Stimulated activated CD4-positive, alpha-beta T cell treated with anti-CD3 and anti-CD28 coated beads, Interleukin-4, amount 100 ng/mL, for 4 hours (primary cell): ENCODE measurements at regions not wholly inside any gene's neighbourhood (a gene's known extent, or its start where the extent isn't known, plus 50 kb on each side); places are given as distances from the start of the nearest gene placed in this dataset.
"Not testable (repeated sequence)": the region's sequence is repeated elsewhere in the genome, so short reads cannot be mapped to it uniquely, and the experiment has no call there.

Experiments used
- DNase-seq, 2 experiments: peaks; one replicate each; pipeline ENCODE4 v3.0.0-alpha.2; 2020

DNA sequence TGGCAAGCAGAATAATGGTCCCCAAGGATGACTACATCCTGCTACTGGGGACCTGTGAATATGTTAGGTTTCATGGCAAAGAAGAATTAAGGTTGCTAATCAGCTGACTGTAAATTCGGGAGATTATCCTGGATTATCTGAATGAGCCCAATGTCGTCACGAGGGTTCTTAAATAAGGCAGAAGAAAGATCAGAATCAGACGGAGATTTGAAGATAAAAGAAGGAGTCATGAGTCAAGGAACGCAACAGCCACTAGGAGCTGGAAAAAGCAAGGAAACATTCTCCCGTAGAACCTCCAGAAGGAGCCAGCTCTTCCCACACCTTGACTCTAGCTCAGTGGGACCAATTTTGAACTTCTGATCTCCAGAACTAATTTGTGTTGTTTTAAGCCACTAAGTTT, 82.9 kb upstream of the APBB1IP start:
- DNase-seq, result no peak

DNA sequence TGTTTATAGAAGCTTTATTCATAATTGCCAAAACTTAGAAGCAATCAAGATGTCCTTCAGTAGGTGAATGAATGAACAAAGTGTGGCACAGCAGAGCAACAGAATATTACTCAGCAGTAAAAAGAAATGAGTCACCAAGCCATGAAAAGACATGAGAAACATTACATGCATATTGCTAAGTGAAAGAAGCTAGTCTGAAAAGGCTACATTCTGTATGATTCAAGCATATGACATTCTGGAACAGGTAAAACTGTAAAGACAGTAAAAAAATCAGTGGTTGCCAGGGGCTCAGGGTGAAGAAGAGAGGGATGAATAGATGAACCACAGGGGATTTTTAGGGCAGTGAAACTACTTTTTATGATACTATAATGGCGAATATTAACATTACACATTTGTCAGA, 80.9 kb upstream of the APBB1IP start:
- no peak for DNase-seq

DNA sequence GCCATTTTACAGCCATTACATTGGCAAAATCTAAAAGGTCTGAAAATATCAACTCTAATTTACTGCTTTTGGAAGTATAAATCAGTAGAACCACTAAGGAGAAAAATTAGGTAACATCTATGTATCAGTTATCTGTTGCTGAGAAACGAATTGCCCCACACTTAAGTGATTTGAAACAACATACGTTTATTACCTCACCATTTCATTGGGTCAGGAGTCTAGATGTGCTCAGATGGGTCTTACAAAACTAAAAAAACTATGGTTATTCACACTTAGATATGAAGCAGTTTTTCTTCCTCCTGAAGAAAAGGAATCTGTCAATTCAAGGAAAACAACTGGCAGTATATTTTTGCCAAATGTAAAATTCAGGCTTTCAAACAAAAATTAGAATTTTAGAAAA, 80.1 kb upstream of the APBB1IP start:
- no peak for DNase-seq

DNA sequence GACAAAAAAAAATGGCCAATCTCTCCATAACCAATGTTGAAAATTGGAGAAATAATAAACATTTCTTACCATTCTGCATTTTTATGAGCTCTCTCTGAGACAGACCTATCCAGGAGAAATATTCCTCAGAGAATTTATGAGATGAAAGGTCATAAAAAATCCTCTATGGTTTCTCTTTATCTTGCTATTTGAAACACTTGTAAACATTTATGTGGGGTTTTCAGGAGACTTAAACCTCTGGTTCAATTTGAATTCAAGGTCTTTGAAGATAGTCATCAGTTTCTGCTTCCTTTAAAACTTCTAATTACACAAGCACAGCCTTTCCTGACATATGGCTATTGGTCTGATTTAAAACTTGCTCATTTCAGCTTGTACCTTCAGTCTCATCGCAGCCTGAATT, 78.5 kb upstream of the APBB1IP start:
- DNase-seq, result no peak

GRCh38 chr10:26361351-26361750, 76.8 kb upstream of the APBB1IP start:
- no peak for DNase-seq

DNA sequence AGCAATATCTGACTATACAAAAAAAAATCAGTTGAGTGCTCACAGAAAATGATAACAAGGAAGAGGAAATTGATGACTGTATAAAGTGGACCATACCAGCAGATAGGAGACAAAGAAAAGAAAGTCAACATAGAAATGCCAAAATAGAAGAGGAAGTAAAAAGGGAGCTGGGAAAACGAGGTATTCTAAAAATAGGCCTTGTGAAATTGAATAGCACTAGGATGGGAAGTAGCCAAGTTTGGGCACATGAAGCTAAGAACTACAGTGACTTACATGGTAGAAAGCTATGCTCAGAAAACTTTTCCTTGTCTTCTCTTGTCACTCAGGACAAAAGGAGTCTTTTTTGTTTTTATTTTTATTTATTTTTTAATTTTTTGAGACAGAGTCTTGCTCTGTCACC, 76.2 kb upstream of the APBB1IP start:
- no peak for DNase-seq

DNA sequence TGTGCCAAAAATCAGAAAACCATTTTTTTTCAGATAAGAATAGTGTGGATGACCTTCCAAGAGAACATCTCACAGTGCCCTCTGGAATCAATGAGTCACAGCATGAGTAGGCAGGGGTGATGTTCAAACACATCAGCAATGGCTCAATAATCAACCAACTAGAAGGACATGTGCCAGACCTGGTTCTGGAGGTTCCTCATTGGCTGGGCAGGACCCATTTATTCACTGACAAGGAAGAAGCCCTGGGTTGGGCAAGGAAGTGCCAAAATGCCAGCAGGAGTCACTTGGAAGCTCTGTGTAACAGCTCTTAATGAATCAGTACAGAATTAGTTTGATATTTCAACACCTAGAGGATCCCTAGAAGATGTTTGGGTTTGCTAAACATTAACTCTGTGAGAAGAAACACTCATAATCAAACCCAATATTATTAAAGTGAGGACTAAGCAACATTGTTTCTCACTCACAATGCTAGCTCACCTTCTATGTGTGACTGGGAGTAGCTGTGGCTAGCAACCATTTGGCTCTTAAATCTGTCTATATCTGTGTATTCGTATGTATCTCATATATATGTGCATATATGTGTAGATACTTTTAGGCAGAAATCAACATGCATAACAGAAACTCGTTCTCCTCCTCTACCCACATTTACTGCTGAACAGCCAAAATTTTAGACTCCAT, 72.3 kb upstream of the APBB1IP start:
- peak in 1 of 2 experiments; percentile 1 for DNase-seq

DNA sequence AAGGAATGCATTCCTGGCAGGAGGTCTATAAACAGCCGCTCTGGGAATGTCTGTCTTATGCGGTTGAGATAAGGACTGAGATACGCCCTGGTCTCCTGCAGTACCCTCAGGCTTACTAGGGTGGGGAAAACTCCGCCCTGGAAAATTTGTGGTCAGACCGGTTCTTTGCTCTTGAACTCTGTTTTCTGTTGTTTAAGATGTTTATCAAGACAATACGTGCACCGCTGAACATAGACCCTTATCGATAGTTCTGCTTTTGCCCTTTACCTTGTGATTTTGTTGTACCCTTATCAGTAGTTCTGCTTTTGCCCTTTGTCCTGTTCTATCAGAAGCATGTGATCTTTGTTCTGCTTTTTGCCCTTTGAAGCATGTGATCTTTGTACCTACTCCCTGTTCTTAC, 71.1 kb upstream of the APBB1IP start:
- not testable (repeated sequence) for DNase-seq

DNA sequence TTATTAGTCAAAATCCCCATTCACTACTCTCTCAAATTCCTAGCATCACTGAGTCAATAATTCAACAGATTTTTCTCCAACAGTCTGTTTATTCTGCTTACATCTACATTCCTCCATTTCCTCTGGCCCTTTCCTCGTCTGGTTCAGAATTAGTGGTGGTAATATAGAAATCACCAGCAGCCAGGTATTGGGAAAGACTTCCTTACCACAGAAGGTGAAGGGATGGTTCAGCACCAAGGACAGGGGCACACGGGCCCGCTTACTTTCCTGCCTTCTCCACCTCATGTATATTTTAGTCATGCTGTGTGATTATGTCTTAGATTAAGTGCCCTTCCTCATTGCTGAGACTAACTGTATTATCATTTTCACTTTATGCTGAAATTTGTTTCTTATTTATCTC, 70.4 kb upstream of the APBB1IP start:
- DNase-seq, result peak in 1 of 2 experiments; percentile 24

DNA sequence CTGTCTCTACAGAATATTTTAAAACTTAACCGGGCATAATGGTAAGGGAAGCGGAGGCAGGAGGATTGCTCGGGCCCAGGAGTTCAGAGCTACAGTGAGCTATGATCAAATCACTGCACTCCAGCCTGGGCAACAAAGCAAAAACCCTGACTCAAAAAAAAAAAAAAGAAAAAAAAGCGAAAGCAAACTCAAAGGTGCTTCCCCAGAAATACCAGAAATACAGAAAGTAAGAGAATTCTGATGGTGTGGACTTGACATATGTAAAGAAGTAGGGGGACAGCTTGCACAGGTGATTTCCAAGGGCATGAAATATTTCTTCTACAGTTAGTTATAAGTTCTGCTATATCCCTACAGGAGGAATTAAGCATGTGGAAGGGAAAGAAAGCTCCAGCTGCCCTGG, 69.7 kb upstream of the APBB1IP start:
- DNase-seq, result no peak

DNA sequence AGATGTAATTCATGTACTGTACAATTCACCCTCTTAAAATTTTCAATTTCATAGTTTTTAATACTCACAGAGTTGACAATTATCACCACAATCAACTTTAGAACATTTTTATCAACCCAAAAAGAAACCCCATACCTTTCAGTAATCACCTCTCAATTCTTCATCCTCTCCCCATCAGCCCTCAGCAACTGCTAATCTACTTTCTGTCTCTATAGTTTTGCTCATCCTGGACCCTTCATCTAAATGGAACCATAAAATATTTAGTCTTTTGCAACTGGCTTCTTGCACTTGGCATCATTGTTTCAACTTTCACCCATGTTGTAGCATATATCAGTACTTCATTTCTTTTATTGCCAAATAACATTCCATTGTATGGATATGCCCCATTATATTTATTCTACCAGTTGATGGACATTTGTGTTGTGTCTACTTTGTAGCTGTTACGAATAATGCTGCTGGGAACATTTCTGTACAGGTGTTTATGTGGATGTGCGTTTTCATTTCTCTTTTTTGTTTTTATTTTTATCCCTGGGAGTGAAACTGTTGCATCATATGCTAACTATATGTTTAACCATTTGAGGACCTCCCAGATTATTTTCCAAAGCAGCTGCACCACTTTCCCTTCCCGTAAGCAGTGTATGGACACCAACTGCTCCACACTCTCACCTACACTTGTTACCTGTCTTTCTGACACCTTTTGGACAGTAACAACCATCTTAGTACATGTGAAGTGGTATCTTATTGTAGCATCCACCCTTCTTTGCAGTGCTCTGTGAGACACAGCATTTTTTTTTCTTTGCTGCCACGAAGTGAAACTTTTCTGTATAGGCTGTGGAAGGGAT, 65.4 kb upstream of the APBB1IP start:
- DNase-seq, result no peak

- DNase-seq, result no peak
These were observed 63.7 kb upstream of the APBB1IP start for GRCh38 chr10:26374426-26374825.

DNA sequence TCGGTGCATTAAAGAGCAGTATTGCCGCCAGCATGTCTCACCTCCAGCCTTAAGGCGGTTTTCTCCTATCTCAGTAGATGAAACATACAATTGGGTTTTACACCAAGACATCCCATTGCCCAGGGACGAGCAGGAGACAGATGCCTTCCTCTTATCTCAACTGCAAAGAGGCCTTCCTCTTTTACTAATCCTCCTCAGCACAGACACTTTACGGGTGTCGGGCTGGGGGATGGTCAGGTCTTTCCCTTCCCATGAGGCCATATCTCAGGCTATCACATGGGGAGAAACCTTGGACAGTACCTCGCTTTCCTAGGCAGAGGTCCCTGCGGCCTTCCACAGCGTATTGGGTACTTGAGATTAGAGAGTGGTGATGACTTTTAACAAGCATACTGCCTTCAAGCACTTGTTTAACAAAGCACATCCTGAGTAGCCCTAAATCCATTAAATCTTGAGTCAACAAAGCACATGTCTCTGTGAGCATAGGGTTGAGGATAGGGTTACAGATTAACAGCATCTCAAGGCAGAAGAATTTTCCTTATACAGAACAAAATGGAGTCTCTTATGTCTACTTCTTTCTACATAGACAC, 60.8 kb upstream of the APBB1IP start:
- DNase-seq, result not testable (repeated sequence)

DNA sequence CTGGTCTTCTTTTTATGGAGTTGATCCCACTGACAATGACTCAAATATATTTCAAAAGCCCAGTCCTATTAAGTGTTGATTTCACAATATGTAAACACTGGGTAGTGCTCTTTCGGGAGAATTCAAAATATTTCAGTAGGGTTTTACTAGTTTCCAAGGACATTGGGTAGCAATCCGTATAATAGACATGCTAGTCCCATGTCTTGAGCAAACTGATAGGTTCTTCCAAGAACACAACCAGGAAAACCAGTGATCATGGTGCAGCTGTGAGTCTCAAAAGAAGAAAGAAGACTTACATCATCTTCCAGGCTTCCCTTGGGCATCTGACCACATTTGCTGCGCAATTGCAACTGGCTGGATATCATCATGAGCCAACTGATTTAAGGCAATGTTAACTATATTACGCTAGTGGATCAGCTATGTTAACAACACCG, 59.3 kb upstream of the APBB1IP start:
- no peak for DNase-seq

GRCh38 chr10:26380815-26381214, 57.3 kb upstream of the APBB1IP start:
- DNase-seq, result no peak

DNA sequence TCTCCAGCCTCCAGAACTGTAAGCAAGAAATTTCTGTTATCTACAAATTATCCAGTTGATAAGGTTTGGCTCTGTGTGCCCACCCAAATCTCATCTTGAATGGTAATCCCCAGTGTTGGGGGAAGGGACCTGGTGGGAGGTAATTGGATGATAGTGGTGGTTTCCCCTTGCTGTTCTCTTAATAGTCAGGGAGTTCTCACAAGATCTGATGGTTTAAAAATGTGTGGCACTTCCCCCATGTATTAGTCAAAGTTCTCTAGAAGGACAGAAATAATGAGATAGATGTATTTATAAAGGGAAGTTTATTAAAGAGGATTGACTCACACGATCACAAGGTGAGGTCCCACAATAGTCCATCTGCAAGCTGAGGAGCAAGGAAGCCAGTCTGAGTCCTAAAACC, 56.2 kb upstream of the APBB1IP start:
- DNase-seq, result no peak

- DNase-seq, result no peak
These were observed 53.5 kb upstream of the APBB1IP start for GRCh38 chr10:26384600-26384999.

GRCh38 chr10:26385443-26385842, 52.7 kb upstream of the APBB1IP start:
- DNase-seq, result no peak

DNA sequence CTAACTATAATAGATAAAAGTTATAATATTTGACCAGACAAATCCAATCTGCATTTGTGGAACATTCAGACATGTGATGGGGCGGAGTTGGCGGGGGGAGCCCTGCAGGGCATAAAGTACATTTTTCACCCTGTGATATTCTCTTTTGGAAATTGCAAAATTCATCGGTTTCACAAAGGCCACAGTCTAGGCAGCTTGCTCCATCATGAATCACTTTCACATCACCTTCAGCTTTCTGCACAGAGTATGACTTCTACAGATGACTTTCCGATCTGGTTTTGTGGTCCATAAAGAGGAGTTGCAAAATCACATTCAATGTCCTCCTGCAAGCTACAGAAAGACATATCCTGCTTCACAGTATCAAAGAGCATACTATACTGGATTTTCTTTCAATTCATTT, 51.4 kb upstream of the APBB1IP start:
- DNase-seq, result no peak
